ENCODE measurements at regions not wholly inside any gene's neighbourhood (a gene's known extent, or its start where the extent isn't known, plus 50 kb on each side); places are given as distances from the start of the nearest gene placed in this dataset.

DNA sequence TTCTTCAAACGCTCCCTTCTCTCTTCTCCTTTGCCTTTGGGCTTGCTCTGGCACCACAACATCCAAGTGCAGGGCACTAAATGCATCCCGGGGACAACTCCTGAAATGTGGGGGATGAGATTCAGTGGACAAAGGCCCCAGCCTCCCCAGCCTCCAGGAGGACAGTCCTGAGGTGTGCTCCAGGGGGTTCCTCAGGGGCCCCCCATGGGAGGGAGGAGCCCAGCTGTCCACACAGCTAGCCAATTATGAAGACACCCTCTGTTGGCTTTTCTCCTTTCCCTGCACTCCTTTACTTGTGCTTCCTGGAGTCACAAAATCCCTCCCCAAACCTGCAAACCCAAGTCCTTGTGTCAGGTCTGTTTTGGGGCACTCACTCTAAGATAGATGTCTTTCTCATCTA is 735.4 kb downstream of the PTPRU start:
- TF ChIP-seq TAF1 (IDR thresholded peaks at IDR 0.05; ENCODE audit: borderline replicate concordance, low read depth, low read length) (no peak), POLR2A (IDR thresholded peaks at IDR 0.05; ENCODE audit: low read depth, low read length) (no peak), POLR2AphosphoS5 (IDR thresholded peaks at IDR 0.05; ENCODE audit: low read depth, low read length) (no peak)
